DMS153 treated with DMSO at 0.1 percent for 48 hours (cell line): ENCODE measurements at regions not wholly inside any gene's neighbourhood (a gene's known extent, or its start where the extent isn't known, plus 50 kb on each side); places are given as distances from the start of the nearest gene placed in this dataset.

Experiments
- DNase-seq: peaks from one replicate; lab custom pipeline; 2025; ENCODE audit not compliant: unreplicated experiment; lab: John Stamatoyannopoulos, UW

DNA sequence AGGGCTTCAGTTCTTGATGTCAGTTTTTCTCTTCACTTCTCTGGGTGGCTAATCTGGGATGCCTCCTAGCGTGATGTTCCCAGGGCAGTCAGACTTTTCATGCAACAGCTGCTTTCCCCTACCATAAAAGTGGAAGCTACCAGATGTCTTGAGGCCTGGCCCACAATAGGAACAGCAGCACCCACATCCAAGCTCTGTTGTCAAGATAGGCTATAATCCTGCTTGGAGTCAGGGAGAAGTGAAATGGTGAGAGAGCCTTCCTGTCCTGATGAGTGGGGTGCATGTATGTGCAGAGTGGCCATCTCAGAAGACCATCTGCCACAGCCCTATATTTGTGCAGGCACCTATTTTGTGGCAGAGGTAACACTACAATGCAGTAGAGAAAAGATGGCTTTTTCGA, 108.0 kb downstream of the HTR5A start:
- DNase-seq: no peak

DNA sequence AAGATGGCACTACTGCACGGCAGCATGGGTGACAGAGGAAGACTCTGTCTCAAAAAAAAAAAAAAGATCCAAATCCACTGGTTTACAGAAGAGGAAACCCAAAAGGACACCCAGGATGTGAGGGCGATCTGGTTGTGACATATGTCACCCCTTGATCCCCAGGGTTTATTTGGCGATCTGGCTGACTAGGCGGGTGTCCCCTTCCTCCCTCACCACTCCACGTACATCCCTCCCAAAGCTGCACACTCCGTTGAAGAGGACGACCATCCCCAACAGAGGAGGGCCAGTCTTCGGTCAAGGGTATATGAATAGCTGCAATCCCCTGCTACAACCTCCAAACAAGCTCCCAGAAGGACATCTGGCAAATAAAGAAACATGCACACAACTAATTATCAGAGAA, 111.6 kb downstream of the HTR5A start:
- no peak for DNase-seq

DNA sequence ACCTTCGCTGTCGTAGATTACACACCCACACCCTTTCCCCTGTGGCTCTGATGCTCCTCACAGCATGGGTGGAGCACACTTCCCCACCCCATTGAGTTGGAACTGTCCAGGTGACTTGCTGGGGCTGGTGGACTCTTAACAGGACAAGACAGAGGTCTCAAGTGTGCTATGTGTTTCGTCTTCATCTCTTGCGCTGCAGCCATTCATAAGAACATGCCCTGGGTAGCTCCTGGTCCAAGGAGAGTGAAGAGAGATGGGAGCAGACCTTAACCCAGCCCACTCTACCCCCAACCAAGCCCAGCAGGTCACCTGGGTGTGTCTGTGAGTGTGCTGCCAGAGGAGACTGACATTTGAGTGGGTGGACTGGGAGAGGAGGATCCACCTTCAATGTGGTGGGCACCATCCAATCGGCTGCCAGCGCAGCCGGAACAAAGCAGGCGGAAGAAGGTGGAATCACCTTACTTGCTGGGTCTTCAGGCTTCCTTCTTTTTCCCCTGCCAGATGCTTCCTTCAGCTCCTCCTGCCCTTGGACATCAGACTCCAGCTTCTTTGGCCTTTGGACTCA, 112.4 kb downstream of the HTR5A start:
- DNase-seq: no peak

DNA sequence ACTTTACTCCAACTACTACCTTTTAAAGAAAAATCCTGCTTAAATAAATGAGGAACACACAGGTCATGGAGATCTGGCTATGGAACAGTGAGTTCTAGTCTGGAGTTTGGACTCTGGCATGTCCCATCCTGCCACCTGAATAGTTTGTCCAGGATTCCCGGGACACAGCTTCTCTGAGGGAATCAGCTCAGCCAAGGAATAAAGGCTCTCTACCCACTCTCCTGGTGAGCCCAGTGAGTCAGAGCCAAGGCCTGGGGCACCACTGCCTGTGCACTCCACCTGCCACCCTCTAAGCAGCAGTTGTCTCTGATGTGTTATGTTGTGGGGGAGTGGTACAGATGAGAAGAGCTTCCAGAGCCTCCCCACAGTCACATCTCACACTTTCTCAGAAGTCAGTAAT, 113.5 kb downstream of the HTR5A start:
- DNase-seq: no peak

DNA sequence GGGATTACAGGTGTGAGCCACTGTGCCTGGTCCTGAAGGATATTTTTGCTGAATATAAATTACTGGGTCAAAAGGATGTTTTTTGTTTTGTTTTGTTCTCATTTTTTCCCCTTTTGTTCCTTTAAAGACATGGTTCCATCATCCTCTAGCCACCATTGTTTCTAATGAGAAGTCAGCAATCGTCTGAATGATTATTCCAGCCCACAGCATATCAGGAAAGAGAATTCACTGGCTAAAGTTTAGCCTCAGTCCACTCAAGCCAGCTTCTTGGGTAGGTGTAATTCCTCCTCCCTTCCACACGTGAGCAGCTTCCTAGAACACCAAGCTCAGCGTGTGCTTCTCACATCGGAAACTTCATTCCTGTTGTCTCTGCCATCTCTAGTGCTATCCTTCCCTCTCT, 112.8 kb upstream of the INSIG1 start:
- DNase-seq: no peak

DNA sequence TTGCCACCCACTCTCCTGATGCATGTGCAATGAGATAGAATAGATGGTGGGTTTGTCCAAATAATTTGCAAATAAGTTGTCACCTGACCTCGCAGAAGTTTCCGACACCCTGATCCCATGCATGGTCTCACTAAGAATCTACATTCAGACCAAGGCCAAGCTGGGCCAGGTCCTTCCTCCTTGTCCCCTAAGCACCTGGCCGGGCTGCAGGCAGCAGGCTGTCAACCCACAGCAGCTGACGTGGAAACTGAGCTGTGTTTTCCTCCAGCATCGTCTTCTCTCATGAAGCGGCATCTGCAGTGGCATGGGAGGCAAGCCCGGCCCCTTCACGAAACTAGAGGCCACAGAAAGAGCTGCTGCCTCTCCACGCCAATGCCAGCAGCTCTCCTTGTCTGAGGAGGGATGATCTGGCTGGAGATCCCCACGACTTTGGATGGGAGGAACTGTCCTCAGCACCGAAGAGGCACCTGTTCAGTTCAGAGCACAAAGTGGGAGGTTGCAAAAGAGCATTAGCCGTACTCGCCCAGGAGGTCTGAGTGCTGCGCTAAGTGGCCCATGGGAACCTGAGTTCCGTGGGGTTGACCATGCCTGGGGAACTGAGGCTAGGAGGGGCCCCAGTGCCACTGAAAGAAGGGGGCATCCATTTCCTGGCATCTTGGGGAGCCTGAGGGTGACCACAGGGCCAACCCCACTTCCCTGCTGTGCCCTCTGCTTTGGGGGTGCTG, 110.5 kb upstream of the INSIG1 start:
- DNase-seq: no peak

DNA sequence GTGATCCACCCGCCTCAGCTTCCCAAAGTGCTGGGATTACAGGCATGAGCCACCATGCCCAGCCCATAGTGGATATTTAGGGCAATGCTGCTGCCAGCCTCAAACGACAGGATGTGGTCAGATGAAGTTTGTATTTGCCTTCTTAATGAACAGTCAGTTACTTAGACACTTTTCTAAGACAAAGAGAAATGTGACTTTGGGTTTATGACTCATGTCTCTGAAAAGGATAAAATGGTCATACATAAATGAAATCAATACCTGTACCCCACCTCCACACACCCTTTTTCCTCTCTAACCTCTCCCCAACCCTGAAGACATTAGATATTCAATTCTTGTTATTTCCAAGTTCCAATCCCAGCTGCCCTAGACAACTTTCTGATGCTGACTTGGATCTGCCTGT, 109.3 kb upstream of the INSIG1 start:
- no peak for DNase-seq

DNA sequence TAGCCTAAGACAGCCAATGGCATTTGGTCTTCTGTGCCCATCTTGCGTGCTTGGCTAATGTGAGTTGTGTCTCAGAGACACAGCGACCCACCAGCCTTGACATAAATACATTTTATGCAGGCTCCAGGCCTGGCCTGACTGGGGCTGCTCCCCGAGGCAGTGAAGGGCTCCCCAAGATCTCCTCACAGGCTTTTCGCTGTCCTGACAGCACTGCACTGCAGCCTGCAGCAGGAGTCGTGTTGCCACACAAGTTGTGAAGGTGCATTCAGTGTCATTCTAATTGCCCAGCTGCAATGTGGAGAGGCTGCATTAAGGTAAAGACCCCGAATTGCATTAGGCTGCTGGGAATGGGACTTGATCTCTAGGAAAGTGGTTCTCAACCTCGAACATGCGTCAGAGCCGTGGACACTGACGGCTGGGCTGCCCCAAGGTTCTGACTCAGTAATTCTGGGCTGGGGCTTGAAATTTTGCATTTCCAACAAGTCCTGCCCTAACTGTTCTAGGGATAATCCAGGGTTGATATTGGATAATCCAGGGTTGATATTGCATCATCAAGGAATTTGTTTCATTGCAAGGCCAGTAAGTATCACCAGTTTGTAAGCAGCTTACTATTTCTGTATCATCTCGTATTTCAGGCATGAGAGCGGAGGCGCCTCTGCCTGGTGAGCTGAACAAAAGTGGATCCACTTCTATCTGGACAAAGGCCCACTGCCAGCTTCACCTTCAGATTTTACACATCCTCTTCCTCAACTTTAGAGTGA, 108.7 kb upstream of the INSIG1 start:
- no peak for DNase-seq

DNA sequence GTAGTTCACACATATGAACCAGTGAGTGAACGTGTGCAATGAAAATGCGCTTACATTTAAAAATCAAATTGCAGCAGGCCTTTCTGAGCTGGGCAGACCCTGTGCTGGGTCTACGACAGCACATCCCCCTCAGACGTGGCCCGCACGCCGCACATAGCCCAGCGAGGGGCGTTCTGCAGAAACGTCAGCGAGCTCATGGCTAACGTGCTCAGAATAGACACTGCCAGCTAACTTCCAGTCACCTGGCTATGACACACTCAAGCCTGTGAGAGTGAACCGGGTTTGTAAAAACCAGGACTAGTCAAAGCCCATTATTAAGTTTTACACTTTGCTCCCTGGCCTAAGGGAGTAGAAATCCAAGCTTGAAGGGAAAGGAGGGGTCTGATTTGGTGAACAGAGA, 108.1 kb upstream of the INSIG1 start:
- no peak for DNase-seq

DNA sequence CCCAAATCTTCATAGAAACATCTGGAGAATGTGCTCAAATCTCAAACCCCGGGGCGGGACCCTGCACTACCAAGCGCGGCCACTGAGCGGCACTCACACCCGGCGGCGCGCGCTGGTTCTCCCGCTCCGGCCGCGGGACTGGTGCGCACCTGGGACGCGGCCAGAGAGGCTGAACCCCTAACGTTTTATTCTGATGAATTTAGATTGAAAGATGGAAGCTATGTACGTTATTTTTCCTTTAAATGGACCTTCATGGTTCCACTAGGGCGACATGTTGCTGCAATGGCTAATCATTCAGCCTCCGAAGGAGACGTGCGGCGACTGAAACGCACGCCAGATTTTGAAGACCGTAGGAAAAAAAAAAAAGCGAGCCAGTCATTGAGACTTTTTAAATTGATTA, 107.0 kb upstream of the INSIG1 start:
- DNase-seq: no peak

DNA sequence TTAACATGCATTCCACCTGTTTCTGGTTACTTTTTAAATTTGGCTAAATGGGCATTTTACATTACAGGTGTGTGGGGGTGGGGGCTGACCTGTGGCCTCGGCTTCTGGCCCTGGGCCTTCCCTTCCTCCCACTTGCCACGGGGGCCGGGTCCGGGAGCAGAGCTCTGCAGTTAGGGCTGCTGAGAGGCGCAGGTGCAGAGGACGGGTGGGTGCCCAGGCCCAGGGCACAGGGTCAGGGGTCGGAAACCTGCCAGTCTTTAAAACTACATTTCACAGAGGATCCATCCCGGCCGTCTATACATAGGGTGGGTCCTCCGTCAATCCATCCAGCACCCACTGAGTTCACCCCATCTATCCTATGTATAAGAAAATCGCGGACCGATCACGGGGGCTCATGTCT, 106.5 kb upstream of the INSIG1 start:
- DNase-seq: no peak

DNA sequence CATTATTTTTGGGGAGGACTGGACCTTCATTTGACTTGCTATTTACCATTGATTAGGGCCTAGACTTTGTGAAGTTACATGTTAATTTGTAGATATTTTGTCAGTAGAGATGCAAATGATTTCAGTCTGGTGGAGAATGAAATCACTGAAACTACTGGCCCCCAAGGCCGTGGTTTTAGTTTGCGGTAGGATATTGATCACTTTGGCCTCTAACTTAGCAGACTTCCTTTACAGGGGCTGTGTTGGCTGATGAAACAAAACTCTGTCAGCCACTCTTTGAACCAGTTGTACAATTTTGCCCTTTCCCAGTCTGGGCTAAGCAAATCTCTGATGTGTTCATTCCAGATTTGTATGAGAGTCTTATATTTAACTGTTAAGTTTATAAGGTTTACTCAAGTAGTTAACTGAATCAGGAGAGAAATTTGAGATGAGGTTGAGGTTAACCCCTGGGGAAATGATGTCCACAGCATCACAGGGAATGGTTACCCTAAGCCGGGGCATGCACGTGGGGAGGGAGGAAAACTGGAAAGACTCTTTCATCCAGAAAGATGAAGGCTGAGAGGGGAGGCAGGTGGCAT, 105.7 kb upstream of the INSIG1 start:
- DNase-seq: no peak

DNA sequence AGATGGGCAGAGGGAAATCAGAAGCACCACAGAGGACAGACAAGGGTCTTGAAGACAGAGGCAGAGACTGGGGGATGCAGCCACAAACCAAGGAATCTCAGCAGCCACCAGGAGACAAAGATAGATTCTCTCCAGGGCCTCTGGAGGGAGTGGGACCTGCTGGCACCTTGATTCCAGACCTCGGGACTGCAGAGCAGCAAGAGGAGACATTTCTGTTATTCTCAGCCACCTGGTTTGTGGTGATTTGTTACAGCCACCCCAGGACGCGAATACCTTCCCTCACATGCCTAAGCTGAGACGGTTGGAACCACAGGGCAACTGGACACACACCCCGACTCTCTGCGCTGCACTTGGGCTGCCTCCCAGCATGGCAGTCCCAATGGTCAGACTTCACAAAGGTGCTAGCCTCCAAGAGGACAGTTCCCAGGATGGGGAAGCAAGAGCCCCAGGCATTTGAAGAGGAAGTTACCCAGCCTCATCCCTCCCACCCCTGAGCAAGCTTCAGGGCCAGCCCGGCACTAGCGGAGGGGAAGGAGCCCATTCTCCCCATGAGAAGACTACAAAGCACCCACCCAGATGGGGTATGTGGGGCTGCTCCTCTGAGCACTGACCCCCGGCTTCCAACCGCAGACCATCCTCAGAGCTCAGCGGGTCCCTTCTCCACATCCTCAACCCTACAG, 104.6 kb upstream of the INSIG1 start:
- DNase-seq: no peak

DNA sequence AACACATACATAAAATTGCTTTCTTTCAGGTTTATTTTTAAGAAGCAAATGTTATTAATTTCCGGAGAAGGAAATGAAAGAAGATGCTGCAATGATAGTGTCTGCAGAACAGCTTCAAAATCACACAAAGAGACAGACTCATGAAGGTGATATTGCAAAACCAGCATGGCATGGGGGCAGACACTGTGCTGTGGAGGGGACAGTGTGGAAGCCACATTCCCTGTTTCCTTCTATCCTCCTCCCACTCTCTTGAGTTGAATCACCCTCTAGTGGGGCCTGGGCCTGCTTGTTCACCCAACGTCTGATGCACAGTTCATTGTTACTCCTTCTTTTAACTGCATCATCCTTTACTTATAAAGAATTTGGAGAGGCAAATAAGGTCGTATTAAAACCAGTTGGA, 104.0 kb upstream of the INSIG1 start:
- DNase-seq: no peak

DNA sequence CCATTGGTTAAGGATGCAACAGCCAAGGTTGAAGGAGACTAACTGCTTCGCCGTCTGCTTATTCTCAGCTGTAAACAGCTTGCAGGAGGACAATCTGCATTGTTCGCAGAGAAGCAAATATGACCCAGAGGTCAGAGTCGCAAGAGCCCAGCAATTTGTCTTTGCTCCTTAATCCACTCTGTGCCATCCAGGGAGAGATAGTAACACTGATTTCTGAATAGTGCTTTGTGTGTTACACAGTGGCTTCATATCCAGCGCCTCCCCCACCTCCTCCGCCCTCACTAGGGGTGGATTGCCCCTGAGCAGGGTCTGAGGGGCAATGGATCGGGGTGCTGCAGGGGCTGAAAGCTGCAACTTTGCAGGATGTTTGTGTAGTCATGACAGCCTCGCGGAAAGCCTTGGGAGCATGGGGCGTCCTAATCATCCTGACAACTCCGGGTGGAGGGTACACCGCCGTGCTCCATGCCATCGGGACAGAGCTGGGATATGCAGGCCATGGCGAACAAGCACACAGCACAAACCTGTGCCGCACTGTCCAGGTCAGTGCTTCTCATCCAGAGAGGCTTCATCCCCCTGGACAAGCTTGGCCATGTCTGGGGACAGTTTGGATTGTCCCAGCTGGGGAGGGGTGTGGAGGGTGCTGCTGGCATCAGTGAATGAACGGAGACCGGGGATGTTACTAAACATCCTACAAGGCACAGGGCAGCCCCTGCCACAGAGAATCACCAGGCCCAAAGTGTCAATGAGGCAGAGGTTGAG, 103.1 kb upstream of the INSIG1 start:
- DNase-seq: no peak

DNA sequence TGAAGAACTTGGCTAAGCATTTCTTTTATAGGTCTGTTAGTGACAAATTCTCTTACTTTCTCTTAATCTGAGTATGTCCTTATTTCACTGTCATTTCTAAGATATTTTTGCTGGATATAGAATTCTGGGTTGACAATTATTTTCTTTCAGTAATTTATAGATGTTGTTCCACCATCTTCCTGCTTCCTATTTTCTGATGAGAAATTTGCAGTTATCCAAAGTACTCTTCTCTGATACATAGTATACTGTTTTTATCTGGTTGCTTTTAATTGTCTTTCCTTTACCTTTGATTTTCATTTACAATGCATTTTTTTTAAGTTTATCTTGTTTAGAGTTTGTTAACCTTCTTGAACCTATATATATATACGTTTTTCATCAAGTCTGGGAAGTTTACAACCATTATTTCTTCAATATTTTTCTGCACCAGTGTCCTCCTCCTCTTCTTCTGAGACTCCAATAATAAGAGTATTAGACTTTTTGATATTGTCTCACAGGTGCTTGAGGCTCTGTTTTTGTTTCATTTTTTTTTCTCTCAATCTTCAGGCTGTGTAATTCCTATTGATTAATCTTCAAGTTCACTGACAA, 101.6 kb upstream of the INSIG1 start:
- DNase-seq: no peak

DNA sequence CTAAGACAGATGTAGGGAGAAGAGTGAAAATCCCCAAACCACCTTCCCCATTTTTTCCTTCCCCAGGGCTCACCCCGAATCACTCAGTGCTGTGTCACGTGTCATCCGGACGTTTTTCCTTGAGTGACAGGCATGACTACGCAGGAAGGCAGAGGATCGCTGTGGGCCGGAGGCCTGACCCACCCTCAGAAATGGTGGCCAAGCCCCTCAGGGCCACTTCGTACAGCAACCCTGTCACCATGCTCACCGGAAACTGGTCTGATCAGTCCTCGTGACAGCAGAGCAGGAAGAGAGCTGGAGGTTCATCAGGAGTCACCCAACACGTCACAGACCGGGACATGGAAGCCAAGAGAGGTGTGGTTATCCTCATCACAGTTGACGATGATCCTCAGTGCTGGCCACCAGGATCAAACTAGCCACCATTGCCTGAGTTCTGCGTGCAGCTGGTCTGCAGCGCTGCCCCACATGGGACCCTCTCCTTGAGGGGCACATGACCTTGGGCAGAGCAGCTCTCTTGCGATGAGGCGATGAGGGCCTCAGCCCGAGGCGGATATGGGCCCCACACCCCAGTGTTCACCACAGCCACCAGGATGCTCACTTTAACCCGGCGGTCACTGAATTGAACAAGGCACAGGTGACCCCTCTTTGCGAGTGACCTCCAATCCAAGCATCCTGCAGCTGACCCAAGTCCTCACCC, 99.3 kb upstream of the INSIG1 start:
- DNase-seq: no peak

DNA sequence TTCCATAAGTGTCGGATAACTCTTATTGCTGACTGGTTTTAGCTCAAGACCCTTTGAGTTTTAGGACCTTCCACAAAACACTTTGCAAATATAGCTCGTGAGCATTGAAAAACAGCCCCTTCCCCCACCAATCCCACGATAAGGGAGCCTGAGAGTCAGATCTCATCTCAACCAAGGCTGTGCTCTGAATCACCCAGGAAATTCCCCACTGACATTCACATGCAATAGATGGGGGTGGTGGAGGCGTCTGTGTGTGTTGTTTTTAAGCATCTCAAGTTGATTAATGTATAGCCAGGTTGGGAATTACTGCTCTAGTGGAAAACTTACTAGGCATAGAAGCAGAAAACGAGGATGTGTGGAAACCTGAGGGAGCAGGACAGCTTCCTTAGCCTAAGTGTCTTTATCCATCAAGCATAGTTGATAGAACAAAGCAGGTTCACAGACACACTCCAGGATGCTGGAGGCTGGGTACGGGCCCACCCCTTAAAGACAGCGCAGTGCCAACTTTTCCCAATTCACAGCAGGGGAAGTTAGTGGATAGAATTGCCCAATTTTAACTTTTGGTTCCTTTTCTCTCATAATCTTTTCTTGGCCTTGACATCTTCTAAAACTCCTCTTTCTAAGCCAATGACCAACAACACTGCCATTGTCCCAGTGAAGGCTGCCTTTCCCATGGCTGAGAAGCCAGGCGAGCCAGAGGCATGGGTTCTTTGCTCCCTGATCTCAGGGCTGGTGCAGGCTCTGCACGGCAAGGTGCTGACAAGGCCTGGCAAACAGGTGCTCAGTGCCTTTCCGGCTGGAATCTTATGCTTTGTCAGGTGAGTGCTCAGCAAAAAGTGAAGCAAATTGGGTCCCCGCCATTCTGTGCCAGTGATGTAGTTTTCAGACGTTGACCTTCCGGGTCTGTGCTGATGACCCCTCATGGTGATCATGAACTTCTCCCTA, 98.5 kb upstream of the INSIG1 start:
- DNase-seq: no peak
